ENCODE measurements at regions not wholly inside any gene's neighbourhood (a gene's known extent, or its start where the extent isn't known, plus 50 kb on each side); places are given as distances from the start of the nearest gene placed in this dataset.
"Not testable (repeated sequence)": the region's sequence is repeated elsewhere in the genome, so short reads cannot be mapped to it uniquely, and the experiment has no call there.

DNA sequence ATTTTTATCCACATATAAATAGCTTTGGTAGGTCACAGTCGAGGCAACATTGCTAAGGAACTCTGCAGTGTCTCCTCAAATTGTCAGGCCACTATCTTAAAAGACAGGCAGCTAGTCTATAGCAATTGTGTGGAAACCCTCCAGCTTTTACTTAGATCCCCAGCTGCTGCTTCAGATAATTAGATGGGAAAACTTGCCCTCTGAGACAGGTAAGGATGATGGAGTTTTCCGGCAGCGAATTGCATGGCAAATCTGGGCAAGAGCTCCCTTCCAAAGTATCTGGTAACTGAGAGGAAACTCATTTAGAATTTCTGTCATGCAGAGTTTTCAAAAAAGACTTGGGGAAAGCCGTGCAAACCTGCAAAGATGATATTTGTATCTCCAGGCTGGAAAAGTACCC is 886.2 kb downstream of the UQCRFS1 start:
- DNase-seq (ENCODE audit: low spot score): no peak

DNA sequence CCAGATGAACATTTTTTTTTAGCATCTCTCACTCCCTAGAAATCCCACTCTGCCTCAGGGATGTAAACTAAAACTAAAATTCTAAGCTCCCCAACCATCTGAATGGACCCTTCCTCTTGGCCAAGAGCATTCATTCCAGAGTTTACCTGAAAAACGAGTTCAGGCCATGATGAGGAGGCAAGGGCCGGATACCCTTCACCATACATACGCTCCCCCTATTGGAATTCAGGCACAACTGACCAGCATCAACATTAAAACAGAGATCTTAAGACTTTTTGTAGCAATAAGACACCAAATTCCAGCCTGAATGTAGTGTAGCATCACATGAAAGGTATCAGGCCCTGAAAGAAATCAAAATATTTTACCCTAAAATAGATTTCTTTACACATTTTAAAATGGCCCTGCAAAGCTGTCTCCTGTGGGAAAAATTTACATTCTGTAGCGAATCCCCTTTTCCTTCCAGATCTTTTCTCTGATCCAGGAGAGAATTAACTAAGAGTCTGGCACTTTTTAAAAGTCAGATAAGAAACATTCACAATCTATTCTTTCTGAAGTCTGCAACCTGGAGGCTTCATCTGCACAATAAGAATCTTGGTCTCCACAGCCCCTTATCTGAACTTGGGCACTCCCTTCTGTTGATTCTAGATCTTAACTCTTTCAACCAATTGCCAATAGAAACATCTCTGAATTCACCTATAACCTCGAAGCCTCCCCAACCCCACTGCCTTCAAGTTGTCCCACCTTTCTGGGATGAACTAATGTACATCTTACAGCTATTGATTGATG is 888.5 kb downstream of the UQCRFS1 start:
- no peak for DNase-seq (ENCODE audit: low spot score)

GRCh38 chr19:28322945-28323344 is 890.0 kb downstream of the UQCRFS1 start:
- DNase-seq (ENCODE audit: low spot score): no peak

DNA sequence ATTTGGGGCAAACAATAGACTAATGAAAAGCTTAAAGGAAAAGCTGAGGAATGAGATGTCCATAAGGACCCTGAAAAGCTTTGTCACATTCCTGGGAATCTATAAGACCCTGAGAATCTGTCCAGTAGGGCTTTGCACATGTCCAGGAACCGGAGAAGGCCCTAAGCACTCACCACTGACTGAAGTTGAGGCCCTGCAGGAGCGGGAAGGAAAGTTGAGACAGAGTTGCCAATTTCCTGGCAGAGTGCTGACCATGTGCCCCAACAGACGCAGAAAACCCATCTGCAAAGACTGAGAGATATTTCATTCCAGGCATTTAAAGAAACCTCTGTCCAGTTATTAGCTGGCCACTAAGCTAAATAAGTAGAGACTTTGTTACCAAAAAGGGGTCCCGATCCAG is 890.5 kb downstream of the UQCRFS1 start:
- DNase-seq (ENCODE audit: low spot score): no peak

DNA sequence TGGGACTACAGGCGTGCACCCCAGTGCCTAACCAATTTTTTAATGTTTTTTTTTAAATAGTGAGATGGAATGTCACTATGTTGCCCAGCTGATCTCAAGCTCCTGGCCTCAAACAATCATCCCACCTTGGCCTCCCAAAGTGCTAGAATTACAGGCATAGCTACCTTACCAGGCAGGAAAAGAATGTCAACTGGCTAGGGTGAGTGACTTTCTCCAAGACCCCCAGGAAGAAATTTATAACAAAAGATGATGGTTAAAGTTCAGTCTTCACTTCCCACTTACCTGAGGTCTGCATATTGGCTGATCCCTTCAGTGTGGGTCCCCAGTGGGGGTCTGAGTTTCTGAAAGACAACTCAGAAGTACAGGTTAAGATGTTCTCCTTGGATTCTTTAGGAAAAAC is 893.0 kb downstream of the UQCRFS1 start:
- no peak for DNase-seq (ENCODE audit: low spot score)

DNA sequence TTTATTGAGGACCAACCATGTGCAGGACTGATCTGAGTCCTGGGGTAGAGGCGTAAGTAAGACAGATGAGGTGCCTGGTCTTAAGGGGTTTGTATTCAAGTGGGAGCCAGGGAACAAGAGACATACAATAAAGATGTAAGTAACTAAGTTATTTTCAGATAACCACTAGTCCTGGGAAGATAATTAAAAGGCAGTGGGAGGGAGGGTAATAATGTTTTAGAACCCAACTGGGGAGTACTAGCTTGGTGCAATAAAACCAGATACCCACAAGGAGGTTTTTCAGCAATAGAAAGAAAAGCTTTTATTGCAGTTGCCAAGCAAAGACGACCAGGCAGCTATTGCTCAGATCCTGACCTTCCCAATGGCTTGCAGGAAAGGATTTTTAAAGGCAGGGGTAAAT is 893.7 kb downstream of the UQCRFS1 start:
- no peak for DNase-seq (ENCODE audit: low spot score)

GRCh38 chr19:28318469-28319179 is 894.3 kb downstream of the UQCRFS1 start:
- no peak for DNase-seq (ENCODE audit: low spot score)

DNA sequence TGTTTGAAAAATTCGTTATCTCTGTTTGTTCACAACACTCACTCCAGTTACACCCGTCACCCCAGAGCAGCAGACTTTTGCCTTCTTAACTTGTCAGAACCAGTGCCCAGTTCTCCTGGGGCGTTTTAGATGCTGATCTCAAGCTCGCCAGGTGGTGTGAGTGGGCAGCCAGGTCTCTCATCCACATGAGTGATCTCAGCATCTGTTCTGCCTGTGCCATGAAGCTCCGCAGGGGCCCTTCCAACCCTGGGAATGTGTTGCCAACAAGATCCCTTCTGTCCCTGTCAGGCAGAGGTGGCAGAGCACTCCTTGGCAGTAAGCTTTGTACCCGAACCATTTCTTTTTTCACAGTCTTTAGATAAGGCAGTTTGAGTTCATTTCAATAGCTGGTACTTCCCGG is 896.5 kb downstream of the UQCRFS1 start:
- no peak for DNase-seq (ENCODE audit: low spot score)

DNA sequence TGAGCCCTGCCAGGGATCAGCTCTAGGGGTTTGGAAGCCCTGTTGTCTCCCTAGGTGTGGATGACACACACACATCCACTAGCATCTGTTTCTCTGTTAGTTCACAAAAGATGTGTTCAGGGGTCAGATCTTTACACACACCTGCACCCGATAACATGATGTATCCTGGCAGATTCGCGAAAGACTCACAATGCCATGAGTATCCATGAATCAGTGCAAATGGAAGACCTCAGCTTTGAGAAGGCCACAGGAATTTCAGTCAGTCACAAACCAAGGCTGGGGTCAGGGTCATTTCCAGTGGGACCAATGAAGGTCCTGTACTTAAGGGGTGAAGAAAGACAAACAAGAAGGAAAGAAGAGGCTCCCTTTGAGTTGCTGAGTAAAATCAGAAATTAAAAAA is 898.2 kb downstream of the UQCRFS1 start:
- DNase-seq (ENCODE audit: low spot score): no peak

GRCh38 chr19:28314287-28314686 is 898.7 kb downstream of the UQCRFS1 start:
- DNase-seq (ENCODE audit: low spot score): no peak

- DNase-seq (ENCODE audit: low spot score): no peak
These were observed 899.3 kb downstream of the UQCRFS1 start for GRCh38 chr19:28313633-28314032.

DNA sequence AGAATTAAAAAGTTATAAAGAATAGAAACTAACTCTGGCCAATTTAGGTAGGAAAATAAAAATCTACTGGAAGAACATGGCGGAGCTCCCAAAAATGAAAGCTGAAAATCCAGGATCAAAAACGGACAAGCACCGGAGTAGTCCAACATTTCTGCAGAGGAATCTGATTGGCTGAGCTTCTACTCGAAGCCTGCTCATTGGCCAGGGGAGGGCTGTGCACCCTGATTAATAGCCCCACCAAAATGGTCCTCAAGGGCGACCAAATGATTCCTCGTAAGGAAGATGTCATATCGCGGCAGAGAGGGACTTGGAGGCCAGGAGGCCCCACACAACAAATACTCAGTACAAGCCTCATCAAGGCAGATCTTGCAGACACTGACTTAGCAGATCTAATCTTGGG is 900.7 kb downstream of the UQCRFS1 start:
- no peak for DNase-seq (ENCODE audit: low spot score)

- DNase-seq (ENCODE audit: low spot score): not testable (repeated sequence)
These were observed 902.1 kb downstream of the UQCRFS1 start for GRCh38 chr19:28310829-28311228.

DNA sequence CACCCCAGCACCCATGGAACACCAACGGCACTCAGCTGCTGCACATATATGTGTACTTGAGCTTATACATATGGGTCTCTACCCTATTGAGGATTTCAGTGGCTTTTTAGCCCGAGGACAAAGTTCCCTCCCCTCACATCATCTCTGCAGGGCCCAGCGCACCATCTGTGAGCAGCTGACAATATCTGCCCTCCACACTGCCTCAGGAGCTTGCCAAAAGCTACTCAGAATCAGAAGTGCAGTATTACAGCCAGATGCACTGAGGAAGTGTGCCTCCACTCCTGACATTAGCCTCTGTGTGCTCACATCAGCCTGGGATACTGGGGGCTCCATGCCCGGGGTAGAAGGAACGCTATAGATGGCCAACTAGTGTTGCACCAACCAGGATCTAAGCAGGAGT is 903.9 kb downstream of the UQCRFS1 start:
- DNase-seq (ENCODE audit: low spot score): no peak

GRCh38 chr19:28307963-28308362 is 905.0 kb downstream of the UQCRFS1 start:
- DNase-seq (ENCODE audit: low spot score): no peak

- DNase-seq (ENCODE audit: low spot score): no peak
These were observed 905.5 kb downstream of the UQCRFS1 start for GRCh38 chr19:28307487-28307886.

- DNase-seq (ENCODE audit: low spot score): no peak
These were observed 907.4 kb downstream of the UQCRFS1 start for GRCh38 chr19:28305513-28305912.

- no peak for DNase-seq (ENCODE audit: low spot score)
These were observed 909.4 kb downstream of the UQCRFS1 start for GRCh38 chr19:28303502-28303901.

DNA sequence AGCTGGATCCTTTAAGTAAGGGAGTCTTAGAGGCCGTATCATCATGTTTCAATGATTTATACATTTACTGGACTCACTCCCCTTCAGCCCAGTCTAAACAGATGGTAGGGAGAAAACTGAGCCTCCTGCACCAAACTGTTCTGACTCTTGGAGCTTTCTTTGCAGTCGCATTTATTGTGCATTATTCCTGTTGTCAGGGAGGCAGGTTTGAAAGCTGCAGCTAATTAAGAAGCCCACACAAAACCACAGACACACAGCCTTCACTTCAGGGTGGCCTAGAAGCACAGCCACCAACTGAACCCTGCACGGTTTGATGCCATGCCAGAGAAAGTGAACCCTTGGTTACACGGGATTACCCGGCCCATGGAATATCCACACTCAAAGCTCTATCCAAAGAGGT is 911.0 kb downstream of the UQCRFS1 start:
- DNase-seq (ENCODE audit: low spot score): no peak

DNA sequence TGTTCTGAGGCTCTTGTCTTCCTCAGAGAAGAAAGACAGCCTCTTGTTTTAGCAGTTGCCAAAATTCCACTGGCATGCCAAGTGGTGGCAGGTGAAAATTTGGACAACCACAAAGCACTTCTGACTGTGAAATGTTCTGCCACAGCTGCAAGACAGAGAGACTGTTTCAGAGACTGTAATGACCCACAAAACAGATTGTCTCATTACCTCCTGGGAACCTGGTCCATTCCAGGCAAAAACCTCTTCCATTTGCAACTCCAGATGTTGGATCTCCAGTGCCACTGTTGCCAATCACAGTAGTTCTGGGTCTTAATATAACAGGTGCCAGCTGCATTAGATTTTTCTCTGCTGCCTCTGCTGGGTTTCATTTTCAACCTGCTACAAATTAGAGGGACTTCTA is 911.5 kb downstream of the UQCRFS1 start:
- no peak for DNase-seq (ENCODE audit: low spot score)

DNA sequence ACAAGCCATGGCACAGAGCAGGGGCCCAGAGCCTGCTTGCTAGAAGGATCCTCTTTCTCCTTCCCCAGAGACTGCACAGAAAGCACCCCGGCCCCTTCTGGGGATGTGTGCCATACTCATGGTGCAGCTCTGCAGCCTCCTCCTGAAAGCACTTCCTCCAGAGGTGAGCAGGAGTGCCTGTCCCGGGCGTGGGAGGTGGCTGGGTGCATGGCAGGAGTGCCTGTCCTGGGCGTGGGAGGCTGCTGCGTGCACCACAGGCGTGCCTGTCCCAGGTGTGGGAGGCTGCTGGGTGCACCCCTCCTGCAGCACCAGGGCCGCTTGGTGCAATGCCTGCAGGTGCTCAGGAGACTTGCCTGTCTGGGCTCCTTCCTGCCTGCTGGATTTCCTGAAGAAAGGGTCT is 913.3 kb downstream of the UQCRFS1 start:
- no peak for DNase-seq (ENCODE audit: low spot score)

DNA sequence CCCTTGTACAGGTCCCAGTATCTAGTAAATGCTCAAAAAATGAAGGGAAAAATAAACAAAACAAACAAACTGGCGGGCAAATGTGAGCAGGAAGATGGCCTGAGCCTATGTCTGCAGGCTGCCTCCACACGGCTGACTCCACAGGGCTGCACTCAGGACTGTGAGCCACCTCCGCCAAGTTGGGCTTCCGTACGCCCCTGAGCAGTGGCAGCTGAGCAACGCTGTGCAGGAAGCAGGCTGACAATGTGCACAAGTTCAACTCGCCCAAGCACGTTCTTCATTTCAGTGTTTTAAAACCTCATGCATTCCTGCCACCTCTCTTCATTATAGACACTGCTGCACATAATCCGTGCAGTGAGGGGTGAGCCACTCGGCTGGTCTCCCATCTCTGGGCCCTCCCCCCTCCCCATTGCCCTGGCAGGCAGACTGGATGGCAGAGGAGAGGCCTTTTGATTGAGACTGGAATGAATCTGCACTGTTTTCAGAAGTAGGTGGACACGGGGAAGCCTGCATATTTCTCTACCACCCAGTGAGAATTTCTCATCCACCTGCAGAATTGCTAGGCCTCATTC is 915.3 kb downstream of the UQCRFS1 start:
- DNase-seq (ENCODE audit: low spot score): no peak

- no peak for DNase-seq (ENCODE audit: low spot score)
These were observed 915.9 kb downstream of the UQCRFS1 start for GRCh38 chr19:28297036-28297435.

Measured in left forelimb (tissue), 1 donor.